Hepatic stellate cell (primary cell): ENCODE measurements at regions not wholly inside any gene's neighbourhood (a gene's known extent, or its start where the extent isn't known, plus 50 kb on each side); places are given as distances from the start of the nearest gene placed in this dataset.
A peak's percentile ranks its signal among the peaks of the same experiment; 100 is the strongest.

Experiments used
- DNase-seq: peaks from one replicate; pipeline ENCODE4 v3.0.0; 2011; ENCODE audit warnings: low spot score

DNA sequence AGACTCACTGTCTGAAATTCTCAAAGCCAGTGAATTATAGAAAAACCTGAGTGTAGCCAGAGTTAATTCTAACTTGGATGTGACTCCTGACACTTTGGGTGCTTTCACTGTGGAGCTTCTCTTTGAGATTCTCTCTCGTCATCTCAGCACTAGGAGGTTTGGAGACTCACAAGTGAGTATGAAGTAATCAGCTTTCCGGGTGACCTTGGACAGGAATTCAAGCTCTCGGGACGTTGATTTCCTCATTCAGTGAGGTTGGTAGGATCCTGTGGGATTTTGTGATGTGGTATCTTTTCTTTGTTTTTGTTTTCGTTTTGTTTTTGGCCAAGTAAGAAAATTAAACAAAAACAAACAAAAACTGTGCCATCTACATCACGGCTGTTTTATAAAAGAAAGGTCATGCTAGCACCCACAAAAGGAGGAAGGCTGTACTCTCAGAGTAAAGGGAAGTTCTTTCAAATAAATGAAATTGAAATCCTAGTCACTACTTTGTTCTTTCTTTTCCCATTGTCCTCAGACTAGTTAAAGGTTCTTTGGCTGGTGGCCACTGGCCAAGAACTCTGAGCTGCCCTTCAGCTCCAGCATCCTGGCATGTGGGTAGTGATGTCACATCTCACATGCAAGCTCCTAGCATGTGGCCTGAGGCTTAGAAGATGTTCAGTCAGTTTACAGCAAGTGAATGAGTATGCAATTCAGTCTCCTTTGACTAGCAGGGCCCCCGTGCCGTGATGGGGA, 263.3 kb upstream of the TPM1 start:
- DNase-seq, result no peak

- no peak for DNase-seq
Observed at GRCh38 chr15:62779899-62780298, 262.6 kb upstream of the TPM1 start.

- peak; percentile 54 for DNase-seq
Observed at GRCh38 chr15:62781081-62781497, 261.5 kb upstream of the TPM1 start.

DNA sequence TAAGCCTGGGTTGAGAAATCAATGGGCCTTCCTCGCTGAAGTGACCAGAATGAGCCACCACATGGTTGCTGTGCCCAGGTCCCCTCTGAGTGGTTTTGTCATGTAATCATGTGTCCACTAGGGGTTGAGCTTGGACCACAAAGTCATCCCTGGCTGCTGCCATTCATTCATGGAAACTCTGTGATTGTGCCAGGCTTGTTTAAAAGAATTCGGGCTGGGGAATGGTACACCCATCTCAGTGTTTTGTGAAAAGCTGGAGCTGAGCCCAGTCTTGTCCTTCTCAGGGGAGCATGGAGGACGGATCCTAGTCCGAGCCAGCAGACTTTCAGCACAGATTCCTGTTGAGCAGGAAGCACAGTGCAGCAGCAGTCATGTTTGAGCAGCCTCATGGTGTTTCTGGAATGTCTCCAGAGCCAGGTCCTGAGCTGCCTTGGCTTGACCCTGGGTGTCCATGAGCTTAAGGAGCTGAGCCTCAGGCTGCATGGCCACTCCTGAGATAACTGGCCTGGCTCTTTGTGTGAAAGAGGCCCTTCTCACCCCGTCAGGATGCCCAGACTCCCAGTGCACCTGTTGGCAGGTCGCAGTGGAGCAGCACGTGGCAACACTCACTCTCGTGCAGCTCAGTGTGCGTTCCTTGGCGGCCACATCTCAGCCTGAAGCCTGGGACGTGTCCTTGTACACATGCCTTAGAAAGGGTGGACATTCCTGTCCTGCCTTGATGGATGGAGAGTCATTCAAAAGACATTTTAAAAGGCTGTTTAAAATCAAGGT, 260.3 kb upstream of the TPM1 start:
- peak; percentile 80 for DNase-seq

DNA sequence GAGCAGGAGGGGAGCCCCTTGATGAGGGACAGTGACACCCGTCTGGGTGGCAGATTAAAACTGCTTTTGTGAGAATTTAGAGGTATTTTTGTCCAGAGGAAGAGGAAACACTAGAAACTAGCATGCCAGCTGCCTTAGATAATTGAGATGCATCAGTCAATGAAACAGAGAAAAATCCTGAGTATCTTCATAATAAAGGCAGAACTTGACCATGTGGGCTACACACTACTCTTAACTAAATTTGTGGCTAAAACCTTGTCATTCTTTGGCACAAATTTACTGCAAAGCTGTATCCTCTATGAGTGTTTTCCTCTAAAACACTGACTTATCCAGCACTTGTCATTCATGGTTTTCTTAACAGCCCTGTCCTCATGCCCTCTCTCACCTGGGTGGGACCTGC, 259.7 kb upstream of the TPM1 start:
- DNase-seq, result no peak

DNA sequence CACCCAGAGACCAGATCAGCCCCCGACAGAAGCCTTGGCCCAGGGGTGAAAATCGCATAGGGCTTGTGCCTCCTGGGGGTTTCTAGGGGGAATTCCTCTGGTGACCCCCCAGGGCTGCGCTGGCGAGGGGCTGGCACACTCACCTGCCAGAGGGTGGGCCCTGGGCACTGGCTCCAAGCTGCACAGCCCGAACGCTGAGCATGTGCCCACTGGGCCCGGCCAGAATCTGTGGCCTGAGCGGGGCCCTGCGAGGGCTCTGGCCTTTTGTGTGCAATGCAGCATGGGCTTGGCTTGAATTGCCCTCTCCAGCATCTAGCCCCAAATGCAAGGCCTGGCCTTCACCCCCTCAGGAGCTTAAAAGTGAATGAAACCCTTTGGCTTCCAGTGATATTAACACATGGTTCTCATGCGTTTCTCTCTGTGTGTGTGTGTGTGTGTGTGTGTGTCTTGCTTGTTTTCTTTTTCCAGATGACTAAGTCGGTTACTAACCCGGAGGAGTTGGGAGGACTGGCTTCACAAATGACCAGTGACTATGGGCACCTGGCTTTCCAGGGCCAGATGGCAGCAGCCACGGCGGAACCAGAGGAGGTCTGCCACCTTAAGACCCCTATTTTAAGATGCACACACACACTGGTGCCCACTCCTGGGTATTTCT, 259.1 kb upstream of the TPM1 start:
- peak; percentile 75 for DNase-seq

- DNase-seq, result no peak
Observed at GRCh38 chr15:62785881-62786828, 256.4 kb upstream of the TPM1 start.

DNA sequence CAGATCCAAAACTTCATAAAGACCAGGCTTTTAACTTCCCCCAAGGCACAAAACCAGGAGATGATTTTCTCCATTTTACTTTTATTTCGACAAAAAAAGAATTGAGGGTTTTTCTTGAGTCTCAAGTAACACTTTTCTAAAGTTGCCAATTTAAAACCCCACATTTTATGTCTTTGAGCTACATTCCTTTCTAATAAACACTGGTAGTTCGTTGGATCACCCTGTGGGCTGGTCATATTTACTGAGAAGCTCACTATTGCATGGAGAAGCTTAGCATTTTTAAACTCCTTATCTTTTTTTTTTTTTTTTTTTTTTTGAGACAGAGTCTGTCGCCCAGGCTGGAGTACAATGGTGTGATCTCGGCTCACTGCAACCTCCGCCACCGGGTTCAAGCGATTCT, 255.1 kb upstream of the TPM1 start:
- no peak for DNase-seq

- DNase-seq, result no peak
Observed at GRCh38 chr15:62788224-62788623, 254.3 kb upstream of the TPM1 start.

DNA sequence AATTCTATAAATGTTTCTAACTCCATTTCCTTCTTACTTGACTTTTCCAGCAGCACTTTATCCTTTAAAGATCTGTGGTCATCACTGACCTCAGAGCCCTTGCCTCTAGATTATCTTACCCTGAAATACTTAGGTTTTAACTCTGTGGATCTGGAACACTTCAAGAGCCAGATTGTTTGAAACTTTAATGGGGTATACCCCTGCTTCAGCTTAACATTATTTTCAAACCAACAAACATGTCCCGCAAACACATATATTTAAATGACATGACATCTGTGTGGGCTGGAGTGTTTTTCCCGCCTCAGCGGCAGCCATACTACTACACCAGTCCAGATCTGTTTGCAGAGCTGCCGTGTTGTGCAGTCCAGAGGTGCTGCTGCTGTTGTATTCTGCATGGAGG, 252.0 kb upstream of the TPM1 start:
- no peak for DNase-seq

DNA sequence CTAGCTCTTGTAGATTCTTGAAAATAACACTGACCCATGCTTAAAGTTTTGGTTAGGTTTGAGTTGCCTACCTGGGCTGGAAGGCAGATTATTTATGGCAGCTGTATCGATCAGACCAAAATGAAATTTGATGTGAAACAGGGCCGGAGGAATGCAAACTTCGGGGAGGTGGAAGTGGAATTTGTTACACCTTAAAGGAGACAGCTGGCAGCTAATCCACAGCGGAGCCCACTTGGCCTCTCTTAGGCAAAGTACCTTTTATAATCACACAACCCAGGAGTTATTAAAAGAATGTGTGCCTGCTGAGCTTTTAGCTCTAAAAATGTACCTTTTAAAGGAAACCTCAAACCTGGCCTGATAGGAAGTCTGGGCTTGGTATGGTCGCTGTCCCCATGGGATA, 250.9 kb upstream of the TPM1 start:
- no peak for DNase-seq

DNA sequence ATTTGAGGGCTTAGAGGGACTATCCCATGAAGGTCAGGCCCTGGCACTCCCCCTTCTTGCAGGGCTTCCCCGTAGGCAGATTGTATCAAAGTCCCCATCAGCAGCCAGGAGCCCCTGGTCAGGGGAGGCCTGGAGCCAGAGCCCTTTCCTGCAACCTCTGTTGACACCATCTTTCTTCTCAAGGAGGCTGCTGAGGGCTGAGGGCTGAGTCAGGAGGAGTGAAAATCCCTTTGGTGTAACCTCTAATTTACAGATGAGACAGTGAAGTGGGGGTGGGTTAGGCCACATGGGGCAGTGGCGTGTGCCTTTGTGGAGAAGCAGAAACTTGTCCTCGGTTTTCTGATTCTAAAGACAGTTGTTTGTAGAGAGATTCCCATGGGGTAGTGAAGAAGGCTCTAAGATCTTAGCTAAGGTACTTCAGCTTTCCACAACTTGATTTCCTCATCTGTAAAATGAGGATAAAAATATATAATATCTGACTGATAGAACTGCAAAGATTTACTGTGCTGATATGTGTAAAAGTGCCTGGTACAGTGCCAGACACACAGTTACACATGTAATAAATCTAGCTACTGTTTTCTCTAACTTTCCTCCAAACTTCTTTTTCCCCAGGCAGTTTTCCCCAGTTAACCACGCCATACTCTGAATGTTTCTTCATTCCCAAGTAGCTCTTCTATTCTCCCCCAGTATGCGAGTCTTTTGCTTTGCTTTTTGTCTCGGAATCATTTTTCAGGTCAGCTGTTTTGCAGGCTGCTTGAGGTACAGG, 249.4 kb upstream of the TPM1 start:
- no peak for DNase-seq

- DNase-seq, result no peak
Observed at GRCh38 chr15:62793752-62794144, 248.8 kb upstream of the TPM1 start.

DNA sequence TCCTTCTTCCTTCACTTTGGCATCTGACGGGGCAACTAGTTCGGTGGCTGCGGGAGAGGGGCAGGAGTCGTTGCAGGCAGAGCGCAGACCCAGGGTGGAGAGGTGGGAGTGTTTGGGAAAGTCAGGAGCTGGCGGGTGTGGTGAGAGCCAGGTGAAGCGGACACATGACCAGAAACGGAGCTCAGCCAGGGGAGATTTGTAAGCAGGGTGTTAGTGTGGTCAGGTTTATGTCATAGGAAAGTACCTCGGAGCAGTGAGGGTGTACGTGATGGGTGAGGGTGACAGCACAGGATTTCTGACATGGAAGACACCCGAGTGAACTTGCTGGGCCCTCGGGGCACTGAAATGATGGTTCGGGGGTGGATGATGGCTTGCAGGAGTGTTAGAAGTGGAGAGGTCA, 247.4 kb upstream of the TPM1 start:
- DNase-seq, result no peak

DNA sequence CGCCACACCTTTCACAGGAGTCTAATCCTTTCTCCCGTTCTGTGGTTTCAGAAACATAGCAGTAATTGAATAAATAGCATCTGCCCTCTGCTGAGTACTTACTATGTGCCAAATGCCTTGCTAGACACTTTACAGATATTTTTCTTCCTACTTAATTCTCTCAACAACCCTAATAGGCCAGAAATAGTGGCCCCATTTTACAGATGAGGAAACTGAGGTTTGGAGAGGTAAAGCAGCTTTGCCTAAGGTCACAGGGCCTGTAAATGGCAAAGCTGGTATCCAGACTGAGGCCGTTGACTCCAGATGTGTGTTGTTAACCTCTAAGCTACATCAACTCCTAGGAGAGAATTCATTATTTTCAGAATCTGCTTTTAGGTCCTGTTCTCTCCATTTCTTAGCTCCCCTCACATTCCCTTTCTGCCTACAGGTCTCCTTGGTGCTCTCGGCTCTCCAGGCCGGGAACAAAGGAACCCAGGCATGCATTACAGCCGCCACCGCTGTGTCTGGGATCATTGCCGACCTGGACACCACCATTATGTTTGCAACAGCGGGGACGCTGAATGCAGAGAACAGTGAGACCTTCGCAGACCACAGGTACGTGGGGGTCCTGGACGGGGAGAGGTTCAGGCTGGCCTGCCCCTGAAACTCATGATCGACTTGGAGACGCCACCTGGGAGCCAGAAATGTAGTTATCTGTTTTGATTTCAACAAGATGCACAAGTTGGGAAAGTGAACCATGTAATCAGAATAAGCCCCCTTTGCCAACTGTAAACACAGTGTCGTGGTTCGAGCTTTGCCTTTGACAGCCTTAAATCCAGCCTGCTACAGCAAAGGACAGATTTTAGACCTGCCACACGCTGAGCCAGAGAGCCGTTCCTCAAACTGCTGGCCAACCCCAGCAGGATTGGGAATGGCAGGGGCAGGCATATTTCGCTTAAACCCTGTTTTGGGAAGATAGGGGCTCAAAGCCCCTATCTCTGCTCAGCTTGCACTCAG, 246.5 kb upstream of the TPM1 start:
- DNase-seq, result no peak

DNA sequence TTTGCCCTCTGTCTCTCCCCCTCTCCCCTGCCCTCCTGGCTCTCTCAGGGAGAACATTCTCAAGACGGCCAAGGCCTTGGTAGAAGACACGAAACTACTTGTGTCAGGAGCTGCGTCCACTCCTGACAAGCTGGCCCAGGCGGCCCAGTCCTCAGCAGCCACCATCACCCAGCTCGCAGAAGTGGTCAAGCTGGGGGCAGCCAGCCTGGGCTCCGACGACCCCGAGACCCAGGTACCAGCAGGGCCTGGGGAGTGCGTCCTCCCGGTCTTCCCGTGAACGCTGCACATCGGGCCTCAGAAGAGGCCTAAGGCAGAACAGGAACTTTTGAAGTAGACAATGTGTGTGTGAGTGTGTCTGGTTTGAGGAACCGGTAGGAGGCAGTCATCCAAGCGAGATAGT, 245.4 kb upstream of the TPM1 start:
- DNase-seq, result no peak

DNA sequence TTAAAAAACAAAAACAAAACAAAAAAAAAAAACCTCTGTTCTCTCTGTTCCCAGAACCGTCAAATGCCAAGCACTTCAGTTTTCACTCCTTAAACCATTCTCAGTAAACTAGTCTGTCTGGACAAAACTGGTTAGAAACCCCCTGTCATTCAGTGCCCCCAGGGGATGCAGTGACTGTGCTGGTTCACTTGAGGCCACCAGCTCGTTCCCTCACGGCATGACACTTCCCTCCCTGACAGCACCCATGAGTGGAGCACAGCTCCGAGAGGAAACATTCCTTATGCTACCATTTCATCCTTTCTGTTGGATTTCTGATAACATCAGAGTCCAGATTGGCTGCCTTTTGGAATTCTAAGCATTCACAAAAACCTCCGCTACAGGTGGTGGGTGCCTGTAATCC, 244.0 kb upstream of the TPM1 start:
- no peak for DNase-seq

DNA sequence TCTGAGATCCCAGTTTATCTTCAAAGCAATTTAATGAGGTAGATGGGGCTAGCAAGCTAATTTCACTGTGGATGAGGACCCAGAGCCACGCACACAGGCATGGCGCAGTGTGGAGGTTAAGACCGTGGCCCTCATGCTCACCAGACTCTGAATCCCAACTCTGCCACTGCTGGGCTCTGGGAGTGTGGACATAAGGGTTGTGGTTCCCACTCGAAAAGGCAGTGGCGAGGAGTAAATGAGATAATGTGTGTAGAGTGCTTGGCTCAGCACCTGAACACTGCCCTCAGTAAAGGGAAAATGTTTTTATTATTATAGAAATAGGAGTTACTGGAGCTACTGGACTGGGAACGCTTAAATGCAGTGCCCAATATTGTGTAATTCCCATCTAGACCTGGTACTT, 243.5 kb upstream of the TPM1 start:
- DNase-seq, result no peak

DNA sequence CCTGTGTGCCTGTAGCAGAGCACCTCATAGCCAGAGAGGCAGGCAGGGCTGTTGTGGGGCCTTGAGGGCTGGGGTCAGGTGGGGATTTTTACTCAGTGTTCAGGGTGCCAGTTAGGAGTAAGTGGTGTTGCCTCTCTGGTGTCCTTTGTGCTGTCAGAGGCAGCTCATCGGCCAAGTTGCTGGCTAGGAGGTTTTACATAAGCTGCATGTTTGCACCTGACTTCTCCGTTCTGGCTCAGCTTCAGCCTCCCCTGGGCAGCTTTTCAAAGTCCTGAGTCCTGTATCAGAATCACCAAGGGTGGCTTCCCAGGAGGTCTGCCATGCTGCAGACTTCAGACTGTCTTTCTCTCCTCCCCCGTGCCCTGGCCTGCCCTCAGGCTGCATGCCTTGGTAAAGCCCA, 242.6 kb upstream of the TPM1 start:
- DNase-seq, result no peak

DNA sequence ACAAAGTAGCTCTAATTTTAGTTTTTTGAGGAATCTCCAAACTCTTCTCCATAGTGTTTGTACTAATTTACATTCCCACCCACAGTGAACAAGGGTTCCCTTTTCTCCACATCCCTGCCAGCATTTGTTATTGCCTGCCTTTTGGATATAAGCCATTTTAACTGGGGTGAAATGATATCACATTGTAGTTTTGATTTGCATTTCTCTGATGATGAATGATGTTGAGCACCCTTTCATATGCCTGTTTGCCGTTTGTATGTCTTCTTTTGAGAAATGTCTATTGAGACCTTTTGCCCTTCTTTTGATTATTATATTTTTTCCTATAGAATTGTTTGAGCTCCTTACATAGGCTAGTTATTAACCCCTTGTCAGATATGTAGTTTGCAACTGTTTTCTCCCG, 239.9 kb upstream of the TPM1 start:
- no peak for DNase-seq
